ENCODE measurements at regions not wholly inside any gene's neighbourhood (a gene's known extent, or its start where the extent isn't known, plus 50 kb on each side); places are given as distances from the start of the nearest gene placed in this dataset.

- H3K9ac ChIP-seq (ENCODE audit: low read length): no peak overlapping the region
- H3K9me3 ChIP-seq (ENCODE audit: control extremely low read depth in 1 of 3, control insufficient read depth in 2 of 3, insufficient read depth in 1 of 3, low read length in 2 of 3): no peaks in the 10 kb centered on the region
- no peaks in the 10 kb centered on the region for H3K4me1 ChIP-seq (ENCODE audit: control insufficient read depth in 2 of 2, insufficient read depth in 2 of 2, low read length in 2 of 2)
- no peaks in the 10 kb centered on the region for H3K4me1 Mint-ChIP-seq
- H3K4me2 ChIP-seq (replicated peaks; ENCODE audit: low read depth, low read length, poor library complexity, severe bottlenecking): no peak overlapping the region
- H3K27me3 Mint-ChIP-seq: no peaks in the 10 kb centered on the region
- H3K9me3 Mint-ChIP-seq (ENCODE audit: insufficient read depth): peaks cover 4% of the 10 kb centered on the region
- no peak overlapping the region for H3K4me3 ChIP-seq (ENCODE audit: control extremely low read depth in 1 of 5, extremely low read depth in 1 of 5, insufficient read depth in 1 of 5, low read depth in 2 of 5, low read length in 4 of 5)
- H2AFZ ChIP-seq (ENCODE audit: insufficient read depth, low read depth, low read length, poor library complexity, severe bottlenecking): no peak overlapping the region
- H3K36me3 ChIP-seq (replicated peaks in 1 of 2; ENCODE audit: control extremely low read depth in 1 of 2, control insufficient read depth in 1 of 2, extremely low read depth in 1 of 2, insufficient read depth in 2 of 2, low read length in 1 of 2): no peaks in the 10 kb centered on the region
- H4K20me1 ChIP-seq (ENCODE audit: control insufficient read depth, insufficient read depth, low read length, poor library complexity, severe bottlenecking): no peaks in the 10 kb centered on the region
- 100% methylated on average over 1 of the region's 6 CpGs for WGBS (ENCODE audit: insufficient coverage)
- intact Hi-C loops (cut with micrococcal nuclease): no loop called here
- ChIA-PET CTCF (no interaction called here), POLR2A (no interaction called here)
- no peaks in the 10 kb centered on the region for H3K27me3 ChIP-seq (replicated peaks in 1 of 4; ENCODE audit: control extremely low read depth in 1 of 4, control insufficient read depth in 3 of 4, insufficient read depth in 4 of 4, low read length in 3 of 4)
- no peaks in the 10 kb centered on the region for H3K79me2 ChIP-seq (ENCODE audit: control insufficient read depth, insufficient read depth, low read length)
- TF ChIP-seq CTCF (IDR thresholded peaks at IDR 0.05) (no peak), EZH2 (IDR thresholded peaks at IDR 0.05; ENCODE audit: borderline replicate concordance, insufficient read depth, low read depth, low read length, poor library complexity, severe bottlenecking) (no peak)
- no peak for DNase-seq
- no peak overlapping the region for H3K27ac Mint-ChIP-seq
- H3K4me3 Mint-ChIP-seq: no peak overlapping the region
- H3K27ac ChIP-seq (ENCODE audit: low read length in 2 of 2): no peak overlapping the region
- ATAC-seq (ENCODE audit: low read depth): no peak
Measured at GRCh38 chr2:67169417-67170140, 227.6 kb upstream of the ETAA1 start.

- H3K4me3 ChIP-seq (ENCODE audit: control extremely low read depth in 1 of 5, extremely low read depth in 1 of 5, insufficient read depth in 1 of 5, low read depth in 2 of 5, low read length in 4 of 5): no peak overlapping the region
- no peaks in the 10 kb centered on the region for H3K9me3 Mint-ChIP-seq (ENCODE audit: insufficient read depth)
- ChIA-PET CTCF (no interaction called here), POLR2A (no interaction called here)
- no peak for TF ChIP-seq EZH2 (IDR thresholded peaks at IDR 0.05; ENCODE audit: borderline replicate concordance, insufficient read depth, low read depth, low read length, poor library complexity, severe bottlenecking)
- TF ChIP-seq CTCF (IDR thresholded peaks at IDR 0.05): no peak
- no peak overlapping the region for H3K9ac ChIP-seq (ENCODE audit: low read length)
- H4K20me1 ChIP-seq (ENCODE audit: control insufficient read depth, insufficient read depth, low read length, poor library complexity, severe bottlenecking): no peaks in the 10 kb centered on the region
- no peak overlapping the region for H3K4me3 Mint-ChIP-seq
- no peak overlapping the region for H3K27ac Mint-ChIP-seq
- ATAC-seq (ENCODE audit: low read depth) (no peak), DNase-seq (no peak)
- no peaks in the 10 kb centered on the region for H3K4me1 Mint-ChIP-seq
- H3K27me3 Mint-ChIP-seq: no peaks in the 10 kb centered on the region
- WGBS (ENCODE audit: insufficient coverage): no CpG with 5 or more reads among the region's 3 CpGs
- no peaks in the 10 kb centered on the region for H3K4me1 ChIP-seq (ENCODE audit: control insufficient read depth in 2 of 2, insufficient read depth in 2 of 2, low read length in 2 of 2)
- no peak overlapping the region for H3K4me2 ChIP-seq (replicated peaks; ENCODE audit: low read depth, low read length, poor library complexity, severe bottlenecking)
- no peaks in the 10 kb centered on the region for H3K27me3 ChIP-seq (replicated peaks in 1 of 4; ENCODE audit: control extremely low read depth in 1 of 4, control insufficient read depth in 3 of 4, insufficient read depth in 4 of 4, low read length in 3 of 4)
- H3K36me3 ChIP-seq (replicated peaks in 1 of 2; ENCODE audit: control extremely low read depth in 1 of 2, control insufficient read depth in 1 of 2, extremely low read depth in 1 of 2, insufficient read depth in 2 of 2, low read length in 1 of 2): no peaks in the 10 kb centered on the region
- H2AFZ ChIP-seq (ENCODE audit: insufficient read depth, low read depth, low read length, poor library complexity, severe bottlenecking): no peak overlapping the region
- no peaks in the 10 kb centered on the region for H3K79me2 ChIP-seq (ENCODE audit: control insufficient read depth, insufficient read depth, low read length)
- H3K27ac ChIP-seq (ENCODE audit: low read length in 2 of 2): no peak overlapping the region
- intact Hi-C loops (cut with micrococcal nuclease): no loop called here
- no peaks in the 10 kb centered on the region for H3K9me3 ChIP-seq (ENCODE audit: control extremely low read depth in 1 of 3, control insufficient read depth in 2 of 3, insufficient read depth in 1 of 3, low read length in 2 of 3)
Measured at GRCh38 chr2:67179526-67179925, 217.6 kb upstream of the ETAA1 start.
